ENCODE measurements at regions not wholly inside any gene's neighbourhood (a gene's known extent, or its start where the extent isn't known, plus 50 kb on each side); places are given as distances from the start of the nearest gene placed in this dataset.

GRCh38 chr6:137361701-137362100 lies 132.5 kb downstream of the OLIG3 start:
- Histone ChIP-seq H3K4me3 (no peak overlapping the region), H3K27me3 (ENCODE audit: low read depth) (no peaks in the 10 kb centered on the region), H3K36me3 (no peaks in the 10 kb centered on the region), H3K9me3 (no peaks in the 10 kb centered on the region), H3K27ac (no peak overlapping the region), H3K4me1 (no peaks in the 10 kb centered on the region)
- TF ChIP-seq CTCF (IDR thresholded peaks at IDR 0.05), result no peak
- no peak for ATAC-seq
- intact Hi-C loops (cut with DNase I), result no loop called here
- DNase-seq, result no peak

GRCh38 chr6:137358273-137358672 lies 135.9 kb downstream of the OLIG3 start:
- DNase-seq, result no peak
- Histone ChIP-seq H3K9me3 (no peaks in the 10 kb centered on the region), H3K36me3 (no peaks in the 10 kb centered on the region), H3K27me3 (ENCODE audit: low read depth) (no peaks in the 10 kb centered on the region), H3K27ac (no peak overlapping the region), H3K4me1 (no peaks in the 10 kb centered on the region), H3K4me3 (no peak overlapping the region)
- intact Hi-C loops (cut with DNase I), result no loop called here
- no peak for TF ChIP-seq CTCF (IDR thresholded peaks at IDR 0.05)
- ATAC-seq, result no peak

GRCh38 chr6:137357948-137358266 lies 136.3 kb downstream of the OLIG3 start:
- ATAC-seq (no peak), DNase-seq (no peak)
- H3K27me3 ChIP-seq (ENCODE audit: low read depth), result no peaks in the 10 kb centered on the region
- no peaks in the 10 kb centered on the region for H3K4me1 ChIP-seq
- no peaks in the 10 kb centered on the region for H3K9me3 ChIP-seq
- intact Hi-C loops (cut with DNase I), result no loop called here
- H3K36me3 ChIP-seq, result no peaks in the 10 kb centered on the region
- no peak for TF ChIP-seq CTCF (IDR thresholded peaks at IDR 0.05)
- H3K27ac ChIP-seq, result no peak overlapping the region
- H3K4me3 ChIP-seq, result no peak overlapping the region

GRCh38 chr6:137357263-137357947 lies 136.8 kb downstream of the OLIG3 start:
- H3K4me3 ChIP-seq, result no peak overlapping the region
- no peaks in the 10 kb centered on the region for H3K36me3 ChIP-seq
- H3K27me3 ChIP-seq (ENCODE audit: low read depth), result no peaks in the 10 kb centered on the region
- DNase-seq (no peak), ATAC-seq (no peak)
- TF ChIP-seq CTCF (IDR thresholded peaks at IDR 0.05), result no peak
- H3K4me1 ChIP-seq, result no peaks in the 10 kb centered on the region
- no peak overlapping the region for H3K27ac ChIP-seq
- no peaks in the 10 kb centered on the region for H3K9me3 ChIP-seq
- intact Hi-C loops (cut with DNase I), result no loop called here

- Histone ChIP-seq H3K4me3 (no peak overlapping the region), H3K4me1 (no peaks in the 10 kb centered on the region), H3K9me3 (no peaks in the 10 kb centered on the region), H3K27ac (no peak overlapping the region), H3K36me3 (no peaks in the 10 kb centered on the region), H3K27me3 (ENCODE audit: low read depth) (no peaks in the 10 kb centered on the region)
- TF ChIP-seq CTCF (IDR thresholded peaks at IDR 0.05), result no peak
- intact Hi-C loops (cut with DNase I), result no loop called here
- no peak for ATAC-seq
- DNase-seq, result no peak
Measured at GRCh38 chr6:137353842-137354397, 134.7 kb upstream of the IFNGR1 start.

All from lower lobe of right lung (tissue), 2 donors.